ENCODE measurements at regions not wholly inside any gene's neighbourhood (a gene's known extent, or its start where the extent isn't known, plus 50 kb on each side); places are given as distances from the start of the nearest gene placed in this dataset.

DNA sequence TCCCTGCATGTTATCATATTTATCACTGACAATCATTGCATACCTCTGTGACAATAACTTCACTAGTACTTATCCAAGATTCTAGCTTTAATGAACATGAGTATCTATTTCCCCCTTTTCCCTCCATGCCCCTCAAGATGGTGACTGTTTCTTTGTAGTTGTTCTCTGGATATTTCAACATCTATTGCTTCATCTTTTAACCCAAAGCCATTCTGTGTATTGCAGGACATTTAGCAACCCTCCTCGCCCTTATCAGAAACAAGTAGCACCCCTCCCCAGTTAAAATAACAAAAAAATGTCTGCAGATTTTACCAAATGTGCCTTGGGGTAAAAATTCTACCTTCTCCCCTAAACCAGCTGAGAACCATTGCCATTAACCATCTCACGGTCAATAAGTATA, 979.8 kb upstream of the MANEA start:
- Histone ChIP-seq H3K9me1 (ENCODE audit: control insufficient read depth, extremely low read depth, insufficient read depth, low read length) (no peaks in the 10 kb centered on the region), H3K27me3 (ENCODE audit: control insufficient read depth, extremely low read depth, insufficient read depth, low read length) (no peaks in the 10 kb centered on the region), H3K4me1 (ENCODE audit: control insufficient read depth, extremely low read depth, insufficient read depth, low read length) (no peaks in the 10 kb centered on the region), H3K4me3 (ENCODE audit: control insufficient read depth in 2 of 3, extremely low read depth in 1 of 3, insufficient read depth in 2 of 3, low read depth in 1 of 3, low read length in 3 of 3) (no peak overlapping the region), H4K20me1 (ENCODE audit: control insufficient read depth, extremely low read depth, insufficient read depth, low read length) (no peaks in the 10 kb centered on the region), H3K9me3 (ENCODE audit: control insufficient read depth, low read depth, low read length) (no peaks in the 10 kb centered on the region), H2AFZ (ENCODE audit: control insufficient read depth, low read length) (no peak overlapping the region), H3K27ac (ENCODE audit: control insufficient read depth, insufficient read depth, low read length) (no peak overlapping the region), H3K79me2 (ENCODE audit: control insufficient read depth, insufficient read depth, low read length) (no peaks in the 10 kb centered on the region), H3K36me3 (ENCODE audit: control insufficient read depth in 2 of 2, extremely low read depth in 1 of 2, insufficient read depth in 2 of 2, low read length in 2 of 2) (no peaks in the 10 kb centered on the region), H3K4me2 (ENCODE audit: control insufficient read depth, extremely low read depth, insufficient read depth, low read depth, low read length) (no peak overlapping the region), H3K9ac (ENCODE audit: control insufficient read depth, extremely low read depth, insufficient read depth, low read length) (no peak overlapping the region)
- no peak for TF ChIP-seq EZH2 (IDR thresholded peaks at IDR 0.05; ENCODE audit: low read length)
- TF ChIP-seq, protein P1, sequence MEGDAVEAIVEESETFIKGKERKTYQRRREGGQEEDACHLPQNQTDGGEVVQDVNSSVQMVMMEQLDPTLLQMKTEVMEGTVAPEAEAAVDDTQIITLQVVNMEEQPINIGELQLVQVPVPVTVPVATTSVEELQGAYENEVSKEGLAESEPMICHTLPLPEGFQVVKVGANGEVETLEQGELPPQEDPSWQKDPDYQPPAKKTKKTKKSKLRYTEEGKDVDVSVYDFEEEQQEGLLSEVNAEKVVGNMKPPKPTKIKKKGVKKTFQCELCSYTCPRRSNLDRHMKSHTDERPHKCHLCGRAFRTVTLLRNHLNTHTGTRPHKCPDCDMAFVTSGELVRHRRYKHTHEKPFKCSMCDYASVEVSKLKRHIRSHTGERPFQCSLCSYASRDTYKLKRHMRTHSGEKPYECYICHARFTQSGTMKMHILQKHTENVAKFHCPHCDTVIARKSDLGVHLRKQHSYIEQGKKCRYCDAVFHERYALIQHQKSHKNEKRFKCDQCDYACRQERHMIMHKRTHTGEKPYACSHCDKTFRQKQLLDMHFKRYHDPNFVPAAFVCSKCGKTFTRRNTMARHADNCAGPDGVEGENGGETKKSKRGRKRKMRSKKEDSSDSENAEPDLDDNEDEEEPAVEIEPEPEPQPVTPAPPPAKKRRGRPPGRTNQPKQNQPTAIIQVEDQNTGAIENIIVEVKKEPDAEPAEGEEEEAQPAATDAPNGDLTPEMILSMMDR (optimal IDR thresholded peaks at IDR 0.05 in 1 of 3, IDR thresholded peaks at IDR 0.05 in 1 of 3, conservative IDR thresholded peaks at IDR 0.05 in 1 of 3; ENCODE audit: extremely low read depth in 1 of 3, insufficient read depth in 2 of 3, low read length in 3 of 3), result no peak
- no peak for FAIRE-seq
- dilution Hi-C loops (cut with MboI; ENCODE audit: extremely low pct_ligation_motif_present, low sequenced_read_pairs), result no loop called here
- DNase-seq (ENCODE audit: low read depth, low spot score), result no peak

DNA sequence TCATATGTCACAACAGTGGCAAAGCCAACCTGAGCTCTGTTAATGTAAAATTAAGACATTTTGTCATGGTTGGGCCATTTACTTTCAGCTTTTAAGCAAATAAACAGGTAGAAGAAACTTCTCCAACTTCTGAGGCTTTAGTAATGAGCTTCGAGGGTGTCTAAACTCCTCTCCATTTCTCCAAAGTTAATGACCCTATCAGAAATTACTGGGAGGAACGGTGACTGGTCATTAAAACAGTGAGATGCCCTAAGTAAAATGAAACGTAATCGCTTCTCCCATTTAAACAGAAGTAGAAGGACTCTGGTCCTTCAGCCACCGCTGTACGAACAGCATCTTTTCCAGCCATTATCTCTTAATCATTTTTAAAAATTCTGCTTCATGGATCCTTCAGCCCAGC, 986.9 kb upstream of the MANEA start:
- FAIRE-seq, result no peak

More for the DNA sequence above, 986.9 kb upstream of the MANEA start:
- Histone ChIP-seq H3K9me3 (ENCODE audit: control insufficient read depth, low read depth, low read length) (no peaks in the 10 kb centered on the region), H3K9me1 (ENCODE audit: control insufficient read depth, extremely low read depth, insufficient read depth, low read length) (no peaks in the 10 kb centered on the region), H3K4me3 (ENCODE audit: control insufficient read depth in 2 of 3, extremely low read depth in 1 of 3, insufficient read depth in 2 of 3, low read depth in 1 of 3, low read length in 3 of 3) (no peak overlapping the region), H3K4me1 (ENCODE audit: control insufficient read depth, extremely low read depth, insufficient read depth, low read length) (no peaks in the 10 kb centered on the region), H3K9ac (ENCODE audit: control insufficient read depth, extremely low read depth, insufficient read depth, low read length) (no peak overlapping the region), H3K36me3 (ENCODE audit: control insufficient read depth in 2 of 2, extremely low read depth in 1 of 2, insufficient read depth in 2 of 2, low read length in 2 of 2) (no peaks in the 10 kb centered on the region), H2AFZ (ENCODE audit: control insufficient read depth, low read length) (no peak overlapping the region), H3K4me2 (ENCODE audit: control insufficient read depth, extremely low read depth, insufficient read depth, low read depth, low read length) (no peak overlapping the region), H3K27me3 (ENCODE audit: control insufficient read depth, extremely low read depth, insufficient read depth, low read length) (no peaks in the 10 kb centered on the region), H3K27ac (ENCODE audit: control insufficient read depth, insufficient read depth, low read length) (no peak overlapping the region), H4K20me1 (ENCODE audit: control insufficient read depth, extremely low read depth, insufficient read depth, low read length) (no peaks in the 10 kb centered on the region), H3K79me2 (ENCODE audit: control insufficient read depth, insufficient read depth, low read length) (no peaks in the 10 kb centered on the region)
- no peak for DNase-seq (ENCODE audit: low read depth, low spot score)
- dilution Hi-C loops (cut with MboI; ENCODE audit: extremely low pct_ligation_motif_present, low sequenced_read_pairs), result no loop called here
- TF ChIP-seq EZH2 (IDR thresholded peaks at IDR 0.05; ENCODE audit: low read length), result no peak
- TF ChIP-seq, protein P1 (optimal IDR thresholded peaks at IDR 0.05 in 1 of 3, IDR thresholded peaks at IDR 0.05 in 1 of 3, conservative IDR thresholded peaks at IDR 0.05 in 1 of 3; ENCODE audit: extremely low read depth in 1 of 3, insufficient read depth in 2 of 3, low read length in 3 of 3), result no peak
